DND-41 (cell line): ENCODE measurements at regions not wholly inside any gene's neighbourhood (a gene's known extent, or its start where the extent isn't known, plus 50 kb on each side); places are given as distances from the start of the nearest gene placed in this dataset.

Source experiments
- ATAC-seq: fragments of 200-7000 bp; cut with Tn5 transposase; 3 replicates; pipeline ENCODE4 v1.9.1; 2021; ENCODE audit warnings: low read depth; ENCODE audit not compliant: insufficient read depth
- DNase-seq: peaks from one replicate; pipeline ENCODE4 v3.0.0-alpha.2; 2020
- H2AFZ ChIP-seq: 2 replicates; pipeline ENCODE4 v1.6.0; 2012; ENCODE audit warnings: low read depth, low read length
- H3K27ac ChIP-seq: 2 replicates; pipeline ENCODE4 v1.5.1; 2012; ENCODE audit warnings: low read length, inconsistent platforms
- H3K27me3 ChIP-seq: fragments of 200-600 bp; sonication (generic); 2 replicates; pipeline ENCODE4 v1.6.0; 2012; ENCODE audit warnings: low read length, mild to moderate bottlenecking, inconsistent platforms; ENCODE audit not compliant: insufficient read depth, poor library complexity
- H3K36me3 ChIP-seq: 2 replicates; pipeline ENCODE4 v1.5.1; 2012; ENCODE audit warnings: low read length, inconsistent platforms; ENCODE audit not compliant: insufficient read depth
- H3K4me1 ChIP-seq: 2 replicates; pipeline ENCODE4 v1.5.1; 2012; ENCODE audit warnings: mild to moderate bottlenecking, low read length; ENCODE audit not compliant: insufficient read depth
- H3K4me2 ChIP-seq: 2 replicates; pipeline ENCODE4 v1.6.0; 2012; ENCODE audit warnings: mild to moderate bottlenecking, moderate library complexity, low read length, inconsistent platforms; ENCODE audit not compliant: insufficient read depth
- H3K4me3 ChIP-seq, 2 experiments: fragments of 200-600 bp in 1 of 2; shearing (Covaris generic) in 1 of 2; 2 replicates each; pipeline ENCODE4 v1.5.1; 2012 to 2016; ENCODE audit warnings: inconsistent platforms in 2 of 2, low read length in 2 of 2, mild to moderate bottlenecking in 2 of 2, low read depth in 1 of 2, moderate library complexity in 1 of 2
- H3K79me2 ChIP-seq: 2 replicates; pipeline ENCODE4 v1.6.0; 2012; ENCODE audit warnings: low read length, inconsistent platforms; ENCODE audit not compliant: insufficient read depth
- H3K9ac ChIP-seq: 2 replicates; pipeline ENCODE4 v1.6.0; 2012; ENCODE audit warnings: low read depth, mild to moderate bottlenecking, inconsistent platforms, low read length, moderate library complexity
- H3K9me3 ChIP-seq: 2 replicates; pipeline ENCODE4 v1.5.1; 2012; ENCODE audit warnings: low read length, moderate library complexity, mild to moderate bottlenecking, inconsistent platforms; ENCODE audit not compliant: insufficient read depth, severe bottlenecking
- H4K20me1 ChIP-seq: 2 replicates; pipeline ENCODE4 v1.6.0; 2012; ENCODE audit warnings: low read length; ENCODE audit not compliant: insufficient read depth
- CTCF ChIP-seq: IDR thresholded peaks from 2 replicates; pipeline ENCODE4 v1.5.1; 2012; ENCODE audit warnings: borderline replicate concordance, low read length, moderate library complexity, mild to moderate bottlenecking; ENCODE audit not compliant: poor library complexity, severe bottlenecking; ENCODE audit errors: extremely low read depth
- EZH2 ChIP-seq: IDR thresholded peaks from 3 replicates; pipeline ENCODE4 v1.6.1; 2012; ENCODE audit warnings: borderline replicate concordance, low read depth, mild to moderate bottlenecking, moderate library complexity, low read length, inconsistent platforms; ENCODE audit not compliant: severe bottlenecking

GRCh38 chr17:77298811-77299210 is 158.0 kb downstream of the SEC14L1 start:
- Histone ChIP-seq H3K9me3 (no peaks in the 10 kb centered on the region), H3K4me1 (no peaks in the 10 kb centered on the region), H4K20me1 (no peaks in the 10 kb centered on the region; the same call in 1 of the 2 replicates), H2AFZ (no peak overlapping the region), H3K4me3 (no peak overlapping the region), H3K9ac (no peak overlapping the region), H3K36me3 (no peaks in the 10 kb centered on the region), H3K27ac (no peak overlapping the region), H3K4me2 (no peak overlapping the region), H3K27me3 (no peaks in the 10 kb centered on the region), H3K79me2 (no peaks in the 10 kb centered on the region)
- TF ChIP-seq EZH2, result no peak
- ATAC-seq (no peak), DNase-seq (no peak)

- DNase-seq (no peak), ATAC-seq (no peak)
- no peak overlapping the region for H2AFZ ChIP-seq
- H3K4me1 ChIP-seq, result no peaks in the 10 kb centered on the region
- H3K4me3 ChIP-seq, result no peak overlapping the region
- no peaks in the 10 kb centered on the region for H3K36me3 ChIP-seq
- no peaks in the 10 kb centered on the region; the same call in 1 of the 2 replicates for H4K20me1 ChIP-seq
- no peak overlapping the region for H3K4me2 ChIP-seq
- H3K9me3 ChIP-seq, result no peaks in the 10 kb centered on the region
- TF ChIP-seq CTCF (no peak), EZH2 (no peak)
- H3K27me3 ChIP-seq, result no peaks in the 10 kb centered on the region
- no peak overlapping the region for H3K9ac ChIP-seq
- H3K79me2 ChIP-seq, result no peaks in the 10 kb centered on the region
- no peak overlapping the region for H3K27ac ChIP-seq
Measured at GRCh38 chr17:77299256-77300015, 158.7 kb downstream of the SEC14L1 start.

GRCh38 chr17:77300016-77300686 is 159.4 kb downstream of the SEC14L1 start:
- H2AFZ ChIP-seq, result no peak overlapping the region
- DNase-seq (no peak), ATAC-seq (no peak)
- no peaks in the 10 kb centered on the region for H3K79me2 ChIP-seq
- H3K9ac ChIP-seq, result no peak overlapping the region
- H3K4me3 ChIP-seq, result no peak overlapping the region
- H3K4me2 ChIP-seq, result no peak overlapping the region
- TF ChIP-seq CTCF, result no peak
- no peak for TF ChIP-seq EZH2
- H3K9me3 ChIP-seq, result no peaks in the 10 kb centered on the region
- no peaks in the 10 kb centered on the region for H3K36me3 ChIP-seq
- no peaks in the 10 kb centered on the region for H3K27me3 ChIP-seq
- H4K20me1 ChIP-seq, result no peaks in the 10 kb centered on the region; the same call in 1 of the 2 replicates
- H3K4me1 ChIP-seq, result no peaks in the 10 kb centered on the region
- H3K27ac ChIP-seq, result no peak overlapping the region

- H3K27ac ChIP-seq, result no peak overlapping the region
- TF ChIP-seq EZH2 (no peak), CTCF (no peak)
- DNase-seq (no peak), ATAC-seq (no peak)
- no peaks in the 10 kb centered on the region for H3K9me3 ChIP-seq
- H3K79me2 ChIP-seq, result no peaks in the 10 kb centered on the region
- H3K4me2 ChIP-seq, result no peak overlapping the region
- H4K20me1 ChIP-seq, result no peaks in the 10 kb centered on the region; the same call in 1 of the 2 replicates
- H3K4me1 ChIP-seq, result no peaks in the 10 kb centered on the region
- no peak overlapping the region for H3K4me3 ChIP-seq
- no peaks in the 10 kb centered on the region for H3K27me3 ChIP-seq
- H3K9ac ChIP-seq, result no peak overlapping the region
- no peaks in the 10 kb centered on the region for H3K36me3 ChIP-seq
- no peak overlapping the region for H2AFZ ChIP-seq
Measured at GRCh38 chr17:77301694-77302266, 161.0 kb downstream of the SEC14L1 start.
